ENCODE measurements at regions not wholly inside any gene's neighbourhood (a gene's known extent, or its start where the extent isn't known, plus 50 kb on each side); places are given as distances from the start of the nearest gene placed in this dataset.

- peak; percentile 73 for TF ChIP-seq CTCF (IDR thresholded peaks at IDR 0.05; ENCODE audit: poor library complexity)
- no peak for TF ChIP-seq EZH2phosphoT487 (IDR thresholded peaks at IDR 0.05; ENCODE audit: low read depth, severe bottlenecking, unreplicated experiment)
Observed at GRCh38 chrX:110412971-110413726, 54.5 kb downstream of the RTL9 start.
